ENCODE measurements at regions not wholly inside any gene's neighbourhood (a gene's known extent, or its start where the extent isn't known, plus 50 kb on each side); places are given as distances from the start of the nearest gene placed in this dataset.

DNA sequence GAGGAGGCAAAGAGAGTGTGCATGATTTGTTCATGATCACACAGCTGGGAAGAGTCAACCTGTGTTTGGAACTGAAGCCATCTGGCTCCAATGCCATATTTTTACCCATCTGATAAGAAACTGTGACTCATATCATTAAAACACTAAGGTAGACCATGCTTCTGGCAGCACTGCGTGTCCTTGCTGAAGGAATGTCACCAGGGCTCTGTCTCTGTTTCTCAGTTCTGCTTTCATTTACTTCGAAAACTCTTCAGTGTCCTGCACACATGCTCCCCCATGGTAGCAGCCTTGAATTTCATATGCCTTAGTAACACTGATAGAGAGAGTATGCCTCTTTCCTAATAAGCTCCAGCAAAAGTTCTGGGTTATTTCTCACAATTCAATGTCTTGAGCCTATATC is 830.4 kb downstream of the DCDC2C start:
- DNase-seq (ENCODE audit: extremely low spot score) = peak; percentile 47
- 90% methylated on average over 2 of the region's 2 CpGs for WGBS

DNA sequence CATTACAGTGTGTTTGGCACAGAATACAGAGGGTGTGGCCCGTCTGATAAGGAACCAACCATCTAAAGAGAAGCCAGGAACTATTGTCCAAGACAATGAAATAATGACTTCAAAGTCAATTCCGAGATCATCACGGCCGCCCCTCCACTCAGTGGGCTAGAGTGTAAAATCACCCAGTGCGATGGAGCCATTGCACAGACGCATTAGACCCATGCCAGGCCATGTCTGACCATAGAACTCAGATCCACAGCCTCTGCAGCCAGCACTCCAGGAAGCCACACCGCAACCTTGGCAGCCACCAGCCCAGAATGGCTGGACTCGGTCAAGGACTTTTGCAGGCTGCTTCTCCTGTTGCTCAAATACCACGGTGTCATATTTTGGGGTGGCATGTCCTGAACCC is 835.7 kb downstream of the DCDC2C start:
- Histone ChIP-seq H3K9me3 (no peaks in the 10 kb centered on the region), H3K4me3 (no peak overlapping the region), H3K4me1 (no peaks in the 10 kb centered on the region), H3K27ac (replicated peaks in 1 of 4) (no peak overlapping the region), H3K36me3 (no peaks in the 10 kb centered on the region), H3K27me3 (no peaks in the 10 kb centered on the region)
- intact Hi-C loops (cut with DNase I) = no loop called here
- 86% methylated on average over 6 of the region's 9 CpGs for WGBS
- peak; percentile 88 for DNase-seq (ENCODE audit: extremely low spot score)
- TF ChIP-seq EP300 (IDR thresholded peaks at IDR 0.05) (no peak), POLR2A (IDR thresholded peaks at IDR 0.05; ENCODE audit: low read depth) (no peak), POLR2AphosphoS5 (IDR thresholded peaks at IDR 0.05) (no peak)
- TF ChIP-seq, protein P1, sequence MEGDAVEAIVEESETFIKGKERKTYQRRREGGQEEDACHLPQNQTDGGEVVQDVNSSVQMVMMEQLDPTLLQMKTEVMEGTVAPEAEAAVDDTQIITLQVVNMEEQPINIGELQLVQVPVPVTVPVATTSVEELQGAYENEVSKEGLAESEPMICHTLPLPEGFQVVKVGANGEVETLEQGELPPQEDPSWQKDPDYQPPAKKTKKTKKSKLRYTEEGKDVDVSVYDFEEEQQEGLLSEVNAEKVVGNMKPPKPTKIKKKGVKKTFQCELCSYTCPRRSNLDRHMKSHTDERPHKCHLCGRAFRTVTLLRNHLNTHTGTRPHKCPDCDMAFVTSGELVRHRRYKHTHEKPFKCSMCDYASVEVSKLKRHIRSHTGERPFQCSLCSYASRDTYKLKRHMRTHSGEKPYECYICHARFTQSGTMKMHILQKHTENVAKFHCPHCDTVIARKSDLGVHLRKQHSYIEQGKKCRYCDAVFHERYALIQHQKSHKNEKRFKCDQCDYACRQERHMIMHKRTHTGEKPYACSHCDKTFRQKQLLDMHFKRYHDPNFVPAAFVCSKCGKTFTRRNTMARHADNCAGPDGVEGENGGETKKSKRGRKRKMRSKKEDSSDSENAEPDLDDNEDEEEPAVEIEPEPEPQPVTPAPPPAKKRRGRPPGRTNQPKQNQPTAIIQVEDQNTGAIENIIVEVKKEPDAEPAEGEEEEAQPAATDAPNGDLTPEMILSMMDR (IDR thresholded peaks at IDR 0.05) = no peak

More for the DNA sequence above, 830.4 kb downstream of the DCDC2C start:
- Histone ChIP-seq H3K36me3 (no peaks in the 10 kb centered on the region), H3K27ac (replicated peaks in 1 of 4) (no peak overlapping the region), H3K9me3 (no peaks in the 10 kb centered on the region), H3K4me3 (no peak overlapping the region), H3K4me1 (no peaks in the 10 kb centered on the region), H3K27me3 (no peaks in the 10 kb centered on the region)
- no peak for TF ChIP-seq POLR2A (IDR thresholded peaks at IDR 0.05; ENCODE audit: low read depth)
- TF ChIP-seq POLR2AphosphoS5 (IDR thresholded peaks at IDR 0.05) = no peak
- TF ChIP-seq EP300 (IDR thresholded peaks at IDR 0.05) = no peak
- TF ChIP-seq, protein P1 (IDR thresholded peaks at IDR 0.05) = no peak
- intact Hi-C loops (cut with DNase I) = no loop called here

- Histone ChIP-seq H3K4me1 (no peaks in the 10 kb centered on the region), H3K9me3 (no peaks in the 10 kb centered on the region), H3K36me3 (no peaks in the 10 kb centered on the region), H3K27ac (replicated peaks in 1 of 4) (no peak overlapping the region), H3K4me3 (no peak overlapping the region), H3K27me3 (no peaks in the 10 kb centered on the region)
- intact Hi-C loops (cut with DNase I) = no loop called here
- TF ChIP-seq POLR2AphosphoS5 (IDR thresholded peaks at IDR 0.05) = no peak
- TF ChIP-seq POLR2A (IDR thresholded peaks at IDR 0.05; ENCODE audit: low read depth) = no peak
- TF ChIP-seq, protein P1 (IDR thresholded peaks at IDR 0.05) = no peak
- TF ChIP-seq EP300 (IDR thresholded peaks at IDR 0.05) = no peak
- WGBS = 89% methylated on average over 8 of the region's 8 CpGs
- DNase-seq (ENCODE audit: extremely low spot score) = peak; percentile 66
Measured at GRCh38 chr2:4549666-4550210, 846.4 kb downstream of the DCDC2C start.

DNA sequence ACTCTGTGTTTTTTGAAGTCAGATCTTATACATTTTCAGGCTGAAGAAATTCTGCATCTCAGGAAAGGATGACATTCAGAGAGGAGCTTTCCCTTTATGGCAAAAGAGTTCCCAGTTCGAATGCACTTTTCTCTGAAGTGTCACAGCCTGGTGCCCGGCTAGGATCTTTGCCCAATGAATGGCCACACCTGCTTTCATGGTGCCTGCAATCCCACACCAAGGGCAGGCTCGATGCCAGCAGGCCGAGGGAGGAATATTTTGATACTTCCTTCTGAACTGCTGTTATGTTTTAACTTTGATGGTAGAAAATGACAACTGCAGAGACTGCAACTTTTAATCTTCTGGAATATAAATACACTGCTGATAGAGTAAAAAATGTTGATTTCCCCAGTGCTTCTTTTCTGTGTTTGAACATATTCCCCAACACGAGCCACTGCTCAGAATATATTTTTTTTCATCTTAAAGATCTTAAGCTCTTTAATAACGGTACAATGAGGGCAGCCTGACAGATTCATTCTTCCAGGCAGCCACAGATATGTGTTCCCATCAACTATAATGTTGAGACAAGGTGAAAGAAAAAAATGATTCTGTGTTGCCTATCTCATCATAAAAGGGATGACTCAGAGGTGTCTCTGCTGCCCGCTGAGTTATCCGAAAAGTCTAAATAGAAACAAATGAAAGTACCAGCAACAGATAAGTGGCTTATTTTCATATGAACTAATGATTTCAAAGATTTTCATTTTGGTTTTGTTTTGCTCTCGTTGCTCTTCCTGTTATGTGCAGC is 848.5 kb downstream of the DCDC2C start:
- TF ChIP-seq EP300 (IDR thresholded peaks at IDR 0.05) (no peak), POLR2A (IDR thresholded peaks at IDR 0.05; ENCODE audit: low read depth) (no peak), POLR2AphosphoS5 (IDR thresholded peaks at IDR 0.05) (no peak)
- TF ChIP-seq, protein P1 (IDR thresholded peaks at IDR 0.05) = no peak
- DNase-seq (ENCODE audit: extremely low spot score) = no peak
- Histone ChIP-seq H3K36me3 (no peaks in the 10 kb centered on the region), H3K9me3 (no peaks in the 10 kb centered on the region), H3K4me1 (no peaks in the 10 kb centered on the region), H3K4me3 (no peak overlapping the region), H3K27ac (replicated peaks in 1 of 4) (no peak overlapping the region), H3K27me3 (no peaks in the 10 kb centered on the region)
- intact Hi-C loops (cut with DNase I) = no loop called here
- WGBS = 62% methylated on average over 9 of the region's 9 CpGs
